GM23338 (cell line): ENCODE measurements at regions not wholly inside any gene's neighbourhood (a gene's known extent, or its start where the extent isn't known, plus 50 kb on each side); places are given as distances from the start of the nearest gene placed in this dataset.

Experiments used
- ATAC-seq: fragments of 200-7000 bp; cut with Tn5 transposase; 3 replicates; pipeline ENCODE4 v1.9.1; 2020
- DNase-seq: peaks from one replicate; pipeline ENCODE4 v3.0.0-alpha.2; 2015; ENCODE audit warnings: low spot score
- H2AFZ ChIP-seq: fragments of 200-600 bp; sonication (generic); 2 replicates; pipeline ENCODE4 v1.8.0; 2016; ENCODE audit warnings: antibody characterized with exemption, mild to moderate bottlenecking, moderate library complexity
- H3F3A ChIP-seq: fragments of 200-600 bp; sonication (generic); replicated peaks from 2 replicates; pipeline ENCODE4 v1.8.0; 2017; ENCODE audit warnings: antibody characterized with exemption, mixed run types, low read depth
- H3K27ac ChIP-seq: fragments of 200-600 bp; sonication (generic); 2 replicates; pipeline ENCODE4 v1.6.1; 2016; ENCODE audit warnings: low read depth
- H3K27me3 ChIP-seq: fragments of 200-600 bp; sonication (generic); 2 replicates; pipeline ENCODE4 v1.8.0; 2016; ENCODE audit warnings: mild to moderate bottlenecking, mixed run types, moderate library complexity; ENCODE audit not compliant: insufficient read depth
- H3K36me3 ChIP-seq: fragments of 200-600 bp; sonication (generic); 2 replicates; pipeline ENCODE4 v1.8.0; 2016; ENCODE audit warnings: mild to moderate bottlenecking; ENCODE audit not compliant: insufficient read depth
- H3K4me1 ChIP-seq: fragments of 200-600 bp; sonication (generic); 2 replicates; pipeline ENCODE4 v1.8.0; 2016; ENCODE audit warnings: mild to moderate bottlenecking, moderate library complexity; ENCODE audit not compliant: insufficient read depth
- H3K4me2 ChIP-seq: fragments of 200-600 bp; sonication (generic); 2 replicates; pipeline ENCODE4 v1.7.1; 2017; ENCODE audit warnings: mixed run types
- H3K4me3 ChIP-seq: fragments of 200-600 bp; sonication (generic); 2 replicates; pipeline ENCODE4 v1.6.1; 2016; ENCODE audit warnings: mixed run types
- H3K79me2 ChIP-seq: fragments of 200-600 bp; sonication (generic); replicated peaks from 2 replicates; pipeline ENCODE4 v1.8.0; 2017; ENCODE audit warnings: mild to moderate bottlenecking; ENCODE audit not compliant: insufficient read depth
- H3K9me2 ChIP-seq: fragments of 200-600 bp; sonication (generic); 2 replicates; pipeline ENCODE4 v1.8.0; 2017; ENCODE audit not compliant: insufficient read depth
- H4K20me1 ChIP-seq: fragments of 200-600 bp; sonication (generic); replicated peaks from 2 replicates; pipeline ENCODE4 v1.8.0; 2017; ENCODE audit warnings: mild to moderate bottlenecking; ENCODE audit not compliant: insufficient read depth
- H3K27ac Mint-ChIP-seq: 2 replicates; pipeline ENCODE4 v1.8.0; 2020; ENCODE audit warnings: inconsistent platforms, mild to moderate bottlenecking, moderate library complexity, mixed read lengths
- H3K27me3 Mint-ChIP-seq: 3 replicates; pipeline ENCODE4 v1.8.0; 2022; ENCODE audit warnings: low read depth, mild to moderate bottlenecking, moderate library complexity, mixed read lengths, inconsistent platforms; ENCODE audit not compliant: insufficient read depth, poor library complexity
- H3K36me3 Mint-ChIP-seq: 3 replicates; pipeline ENCODE4 v1.8.0; 2021; ENCODE audit warnings: low read depth, mild to moderate bottlenecking, inconsistent platforms, moderate library complexity, mixed read lengths
- H3K4me1 Mint-ChIP-seq: 3 replicates; pipeline ENCODE4 v1.8.0; 2020; ENCODE audit warnings: mild to moderate bottlenecking, inconsistent platforms, mixed read lengths
- H3K4me3 Mint-ChIP-seq: 3 replicates; pipeline ENCODE4 v1.8.0; 2021; ENCODE audit warnings: moderate library complexity, mild to moderate bottlenecking, inconsistent platforms, mixed read lengths
- H3K9me3 Mint-ChIP-seq: 3 replicates; pipeline ENCODE4 v1.8.0; 2020; ENCODE audit warnings: moderate library complexity, mild to moderate bottlenecking, inconsistent platforms, mixed read lengths
- CREB1 ChIP-seq: fragments of 250-450 bp; sonication (Bioruptor Pico); IDR thresholded peaks from 2 replicates; pipeline ENCODE4 v1.5.0; 2020; ENCODE audit warnings: low read depth, mild to moderate bottlenecking, moderate library complexity
- EZH2 ChIP-seq: fragments of 200-600 bp; sonication (generic); IDR thresholded peaks from one replicate; pipeline ENCODE4 v1.8.0; 2017; ENCODE audit warnings: antibody characterized with exemption, mild to moderate bottlenecking, low read depth; ENCODE audit not compliant: unreplicated experiment
- NANOG ChIP-seq: IDR thresholded peaks from 2 replicates; pipeline ENCODE4 v1.6.1; 2016; ENCODE audit warnings: antibody characterized with exemption, borderline replicate concordance
- ZNF462 ChIP-seq: fragments of 250-450 bp; sonication (Bioruptor Pico); IDR thresholded peaks from 2 replicates; pipeline ENCODE4 v1.5.0; 2020; ENCODE audit warnings: mild to moderate bottlenecking, moderate library complexity
- TF ChIP-seq, protein P1 (sequence below): IDR thresholded peaks from 2 replicates; pipeline ENCODE4 v1.6.1; 2016; ENCODE audit warnings: antibody characterized with exemption
- TF ChIP-seq, protein P2 (sequence below): IDR thresholded peaks from one replicate; pipeline ENCODE4 v1.6.1; 2018; ENCODE audit warnings: antibody characterized with exemption; ENCODE audit not compliant: unreplicated experiment

DNA sequence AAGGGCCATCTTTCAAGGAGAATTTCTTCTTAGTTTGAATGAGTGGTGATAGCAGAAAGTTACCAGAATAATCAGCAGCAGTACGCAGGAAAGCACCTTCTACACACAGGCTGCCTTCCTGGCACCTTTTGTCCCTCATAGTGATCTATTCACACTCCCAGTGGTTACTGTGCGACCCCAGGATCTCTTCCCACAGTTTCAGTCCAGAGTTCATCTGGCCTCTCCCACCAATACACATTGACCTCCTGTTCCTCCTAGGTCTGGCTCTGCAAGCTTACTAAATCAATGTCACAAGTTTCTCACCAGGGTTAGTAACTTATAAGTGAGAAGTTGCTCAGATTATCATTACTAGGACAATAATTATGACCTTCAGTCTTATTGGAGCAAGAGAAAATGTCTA lies 99.1 kb upstream of the PIK3R1 start (continued):
- TF ChIP-seq, protein P1, sequence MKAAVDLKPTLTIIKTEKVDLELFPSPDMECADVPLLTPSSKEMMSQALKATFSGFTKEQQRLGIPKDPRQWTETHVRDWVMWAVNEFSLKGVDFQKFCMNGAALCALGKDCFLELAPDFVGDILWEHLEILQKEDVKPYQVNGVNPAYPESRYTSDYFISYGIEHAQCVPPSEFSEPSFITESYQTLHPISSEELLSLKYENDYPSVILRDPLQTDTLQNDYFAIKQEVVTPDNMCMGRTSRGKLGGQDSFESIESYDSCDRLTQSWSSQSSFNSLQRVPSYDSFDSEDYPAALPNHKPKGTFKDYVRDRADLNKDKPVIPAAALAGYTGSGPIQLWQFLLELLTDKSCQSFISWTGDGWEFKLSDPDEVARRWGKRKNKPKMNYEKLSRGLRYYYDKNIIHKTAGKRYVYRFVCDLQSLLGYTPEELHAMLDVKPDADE, result no peak
- TF ChIP-seq, protein P2, sequence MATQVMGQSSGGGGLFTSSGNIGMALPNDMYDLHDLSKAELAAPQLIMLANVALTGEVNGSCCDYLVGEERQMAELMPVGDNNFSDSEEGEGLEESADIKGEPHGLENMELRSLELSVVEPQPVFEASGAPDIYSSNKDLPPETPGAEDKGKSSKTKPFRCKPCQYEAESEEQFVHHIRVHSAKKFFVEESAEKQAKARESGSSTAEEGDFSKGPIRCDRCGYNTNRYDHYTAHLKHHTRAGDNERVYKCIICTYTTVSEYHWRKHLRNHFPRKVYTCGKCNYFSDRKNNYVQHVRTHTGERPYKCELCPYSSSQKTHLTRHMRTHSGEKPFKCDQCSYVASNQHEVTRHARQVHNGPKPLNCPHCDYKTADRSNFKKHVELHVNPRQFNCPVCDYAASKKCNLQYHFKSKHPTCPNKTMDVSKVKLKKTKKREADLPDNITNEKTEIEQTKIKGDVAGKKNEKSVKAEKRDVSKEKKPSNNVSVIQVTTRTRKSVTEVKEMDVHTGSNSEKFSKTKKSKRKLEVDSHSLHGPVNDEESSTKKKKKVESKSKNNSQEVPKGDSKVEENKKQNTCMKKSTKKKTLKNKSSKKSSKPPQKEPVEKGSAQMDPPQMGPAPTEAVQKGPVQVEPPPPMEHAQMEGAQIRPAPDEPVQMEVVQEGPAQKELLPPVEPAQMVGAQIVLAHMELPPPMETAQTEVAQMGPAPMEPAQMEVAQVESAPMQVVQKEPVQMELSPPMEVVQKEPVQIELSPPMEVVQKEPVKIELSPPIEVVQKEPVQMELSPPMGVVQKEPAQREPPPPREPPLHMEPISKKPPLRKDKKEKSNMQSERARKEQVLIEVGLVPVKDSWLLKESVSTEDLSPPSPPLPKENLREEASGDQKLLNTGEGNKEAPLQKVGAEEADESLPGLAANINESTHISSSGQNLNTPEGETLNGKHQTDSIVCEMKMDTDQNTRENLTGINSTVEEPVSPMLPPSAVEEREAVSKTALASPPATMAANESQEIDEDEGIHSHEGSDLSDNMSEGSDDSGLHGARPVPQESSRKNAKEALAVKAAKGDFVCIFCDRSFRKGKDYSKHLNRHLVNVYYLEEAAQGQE, result no peak
- no peak for TF ChIP-seq EZH2

GRCh38 chr5:68115584-68115983 lies 100.0 kb upstream of the PIK3R1 start:
- Histone ChIP-seq H3K4me2 (no peak overlapping the region), H3K27me3 (no peaks in the 10 kb centered on the region), H3K9me2 (no peaks in the 10 kb centered on the region; the same call in 1 of the 2 replicates), H3K27ac (no peak overlapping the region), H3F3A (no peaks in the 10 kb centered on the region), H2AFZ (no peak overlapping the region), H3K79me2 (no peaks in the 10 kb centered on the region), H3K36me3 (no peaks in the 10 kb centered on the region), H4K20me1 (no peaks in the 10 kb centered on the region), H3K4me3 (no peak overlapping the region), H3K4me1 (no peaks in the 10 kb centered on the region)
- Mint-ChIP-seq H3K36me3 (no peaks in the 10 kb centered on the region), H3K4me1 (no peaks in the 10 kb centered on the region; the same call in 2 of the 3 replicates), H3K27ac (no peak overlapping the region), H3K9me3 (no peaks in the 10 kb centered on the region), H3K27me3 (no peaks in the 10 kb centered on the region), H3K4me3 (no peak overlapping the region)
- DNase-seq (no peak), ATAC-seq (no peak)
- TF ChIP-seq, protein P2, result no peak
- TF ChIP-seq, protein P1, result no peak
- TF ChIP-seq ZNF462 (CRISPR knock-in tag), result no peak
- TF ChIP-seq NANOG, result no peak
- no peak for TF ChIP-seq CREB1
